HEK293 (cell line): ENCODE measurements at regions not wholly inside any gene's neighbourhood (a gene's known extent, or its start where the extent isn't known, plus 50 kb on each side); places are given as distances from the start of the nearest gene placed in this dataset.

Source experiments
- AEBP2 ChIP-seq: fragments of 450-650 bp; formaldehyde crosslinking; IDR thresholded peaks from 2 replicates; pipeline ENCODE4 v1.5.1; 2016; ENCODE audit warnings: missing biosample characterization, missing genetic modification characterization, borderline replicate concordance
- GLI4 ChIP-seq: fragments of 450-650 bp; formaldehyde crosslinking; IDR thresholded peaks from 2 replicates; pipeline ENCODE4 v1.5.1; 2016; ENCODE audit warnings: missing biosample characterization, missing genetic modification characterization
- HOXA7 ChIP-seq: sonication (generic); formaldehyde crosslinking; IDR thresholded peaks from 2 replicates; pipeline ENCODE4 v1.8.1; 2022; ENCODE audit warnings: missing genetic modification reagents, borderline replicate concordance
- KLF8 ChIP-seq: fragments of 450-650 bp; formaldehyde crosslinking; IDR thresholded peaks from 2 replicates; pipeline ENCODE4 v1.5.1; 2016; ENCODE audit warnings: missing biosample characterization, missing genetic modification characterization
- MEIS1 ChIP-seq: sonication (generic); formaldehyde crosslinking; IDR thresholded peaks from 2 replicates; pipeline ENCODE4 v1.8.1; 2022; ENCODE audit warnings: missing genetic modification reagents, mild to moderate bottlenecking, borderline replicate concordance
- ZBTB21 ChIP-seq: fragments of 450-650 bp; formaldehyde crosslinking; IDR thresholded peaks from 2 replicates; pipeline ENCODE4 v1.5.1; 2017; ENCODE audit warnings: missing biosample characterization, missing genetic modification characterization
- ZNF133 ChIP-seq: fragments of 450-650 bp; formaldehyde crosslinking; IDR thresholded peaks from 2 replicates; pipeline ENCODE4 v1.5.1; 2016; ENCODE audit warnings: missing biosample characterization, missing genetic modification characterization
- ZNF266 ChIP-seq: fragments of 450-650 bp; formaldehyde crosslinking; IDR thresholded peaks from 2 replicates; pipeline ENCODE4 v1.5.1; 2016; ENCODE audit warnings: missing biosample characterization, missing genetic modification characterization, low read depth
- ZNF366 ChIP-seq: fragments of 450-650 bp; formaldehyde crosslinking; conservative IDR thresholded peaks from 2 replicates; pipeline ENCODE4 v1.5.1; 2016; ENCODE audit warnings: missing biosample characterization, missing genetic modification characterization
- ZNF391 ChIP-seq: fragments of 450-650 bp; formaldehyde crosslinking; IDR thresholded peaks from 2 replicates; pipeline ENCODE4 v1.5.1; 2016; ENCODE audit warnings: low read depth, missing biosample characterization, missing genetic modification characterization, borderline replicate concordance
- ZNF423 ChIP-seq: fragments of 450-650 bp; formaldehyde crosslinking; IDR thresholded peaks from 2 replicates; pipeline ENCODE4 v1.5.1; 2016; ENCODE audit warnings: missing biosample characterization, missing genetic modification characterization
- ZNF48 ChIP-seq: fragments of 450-650 bp; formaldehyde crosslinking; IDR thresholded peaks from 2 replicates; pipeline ENCODE4 v1.5.1; 2016; ENCODE audit warnings: missing biosample characterization, missing genetic modification characterization
- ZNF558 ChIP-seq: fragments of 450-650 bp; formaldehyde crosslinking; IDR thresholded peaks from 2 replicates; pipeline ENCODE4 v1.5.1; 2016; ENCODE audit warnings: missing biosample characterization, missing genetic modification characterization
- ZNF600 ChIP-seq: fragments of 450-650 bp; formaldehyde crosslinking; IDR thresholded peaks from 2 replicates; pipeline ENCODE4 v1.5.1; 2016; ENCODE audit warnings: missing biosample characterization, missing genetic modification characterization
- ZNF621 ChIP-seq: fragments of 450-650 bp; formaldehyde crosslinking; IDR thresholded peaks from 2 replicates; pipeline ENCODE4 v1.5.1; 2017; ENCODE audit warnings: missing biosample characterization, missing genetic modification characterization
- ZNF785 ChIP-seq: fragments of 450-650 bp; formaldehyde crosslinking; IDR thresholded peaks from 2 replicates; pipeline ENCODE4 v1.5.1; 2016; ENCODE audit warnings: missing biosample characterization, missing genetic modification characterization
- TF ChIP-seq, protein P1 (sequence below): fragments of 450-650 bp; formaldehyde crosslinking; IDR thresholded peaks from 2 replicates; pipeline ENCODE4 v1.5.1; 2017; ENCODE audit warnings: missing biosample characterization, missing genetic modification characterization
- TF ChIP-seq, protein P2 (sequence below): fragments of 450-650 bp; formaldehyde crosslinking; IDR thresholded peaks from 2 replicates; pipeline ENCODE4 v1.5.1; 2016; ENCODE audit warnings: missing biosample characterization, missing genetic modification characterization, low read depth
- TF ChIP-seq, protein P3 (sequence below): fragments of 450-650 bp; formaldehyde crosslinking; IDR thresholded peaks from 2 replicates; pipeline ENCODE4 v1.5.1; 2016; ENCODE audit warnings: missing biosample characterization, missing genetic modification characterization
- TF ChIP-seq, protein P4 (sequence below): fragments of 450-650 bp; formaldehyde crosslinking; IDR thresholded peaks from 2 replicates; pipeline ENCODE4 v1.5.1; 2016; ENCODE audit warnings: missing biosample characterization, missing genetic modification characterization
- TF ChIP-seq, protein P5 (sequence below): fragments of 450-650 bp; formaldehyde crosslinking; IDR thresholded peaks from 2 replicates; pipeline ENCODE4 v1.5.1; 2016; ENCODE audit warnings: missing biosample characterization, missing genetic modification characterization

DNA sequence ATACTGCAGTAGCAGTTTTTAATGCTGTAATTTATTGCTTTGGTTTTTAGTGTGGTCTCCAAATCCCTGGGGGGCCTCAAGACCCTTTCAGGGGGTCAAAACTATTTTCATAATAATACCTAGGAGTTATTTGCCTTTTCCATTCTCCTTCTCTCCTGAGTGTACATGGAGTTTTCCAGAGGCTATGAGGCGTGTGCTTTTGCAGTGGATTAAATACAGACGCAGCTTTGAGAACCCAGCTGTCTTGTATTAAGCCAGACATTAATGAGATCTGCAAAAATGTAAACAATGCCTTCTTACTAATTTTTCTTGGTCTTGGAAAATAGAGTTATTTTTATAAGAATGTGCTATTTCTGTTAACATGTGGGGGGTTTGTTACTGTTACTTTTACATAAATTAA lies 68.6 kb downstream of the SLC25A47 start (continued):
- TF ChIP-seq AEBP2 = no peak
- TF ChIP-seq ZNF621 (tag by site-specific recombination) = no peak
- no peak for TF ChIP-seq ZNF600 (tag by site-specific recombination)
- no peak for TF ChIP-seq ZNF266 (tag by site-specific recombination)
- no peak for TF ChIP-seq ZNF423 (tag by site-specific recombination)
- TF ChIP-seq, protein P1, sequence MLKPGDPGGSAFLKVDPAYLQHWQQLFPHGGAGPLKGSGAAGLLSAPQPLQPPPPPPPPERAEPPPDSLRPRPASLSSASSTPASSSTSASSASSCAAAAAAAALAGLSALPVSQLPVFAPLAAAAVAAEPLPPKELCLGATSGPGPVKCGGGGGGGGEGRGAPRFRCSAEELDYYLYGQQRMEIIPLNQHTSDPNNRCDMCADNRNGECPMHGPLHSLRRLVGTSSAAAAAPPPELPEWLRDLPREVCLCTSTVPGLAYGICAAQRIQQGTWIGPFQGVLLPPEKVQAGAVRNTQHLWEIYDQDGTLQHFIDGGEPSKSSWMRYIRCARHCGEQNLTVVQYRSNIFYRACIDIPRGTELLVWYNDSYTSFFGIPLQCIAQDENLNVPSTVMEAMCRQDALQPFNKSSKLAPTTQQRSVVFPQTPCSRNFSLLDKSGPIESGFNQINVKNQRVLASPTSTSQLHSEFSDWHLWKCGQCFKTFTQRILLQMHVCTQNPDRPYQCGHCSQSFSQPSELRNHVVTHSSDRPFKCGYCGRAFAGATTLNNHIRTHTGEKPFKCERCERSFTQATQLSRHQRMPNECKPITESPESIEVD = peak; percentile 69
- no peak for TF ChIP-seq ZNF366
- no peak for TF ChIP-seq GLI4
- no peak for TF ChIP-seq ZNF48 (tag by site-specific recombination)
- TF ChIP-seq, protein P2, sequence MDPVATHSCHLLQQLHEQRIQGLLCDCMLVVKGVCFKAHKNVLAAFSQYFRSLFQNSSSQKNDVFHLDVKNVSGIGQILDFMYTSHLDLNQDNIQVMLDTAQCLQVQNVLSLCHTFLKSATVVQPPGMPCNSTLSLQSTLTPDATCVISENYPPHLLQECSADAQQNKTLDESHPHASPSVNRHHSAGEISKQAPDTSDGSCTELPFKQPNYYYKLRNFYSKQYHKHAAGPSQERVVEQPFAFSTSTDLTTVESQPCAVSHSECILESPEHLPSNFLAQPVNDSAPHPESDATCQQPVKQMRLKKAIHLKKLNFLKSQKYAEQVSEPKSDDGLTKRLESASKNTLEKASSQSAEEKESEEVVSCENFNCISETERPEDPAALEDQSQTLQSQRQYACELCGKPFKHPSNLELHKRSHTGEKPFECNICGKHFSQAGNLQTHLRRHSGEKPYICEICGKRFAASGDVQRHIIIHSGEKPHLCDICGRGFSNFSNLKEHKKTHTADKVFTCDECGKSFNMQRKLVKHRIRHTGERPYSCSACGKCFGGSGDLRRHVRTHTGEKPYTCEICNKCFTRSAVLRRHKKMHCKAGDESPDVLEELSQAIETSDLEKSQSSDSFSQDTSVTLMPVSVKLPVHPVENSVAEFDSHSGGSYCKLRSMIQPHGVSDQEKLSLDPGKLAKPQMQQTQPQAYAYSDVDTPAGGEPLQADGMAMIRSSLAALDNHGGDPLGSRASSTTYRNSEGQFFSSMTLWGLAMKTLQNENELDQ = no peak
- no peak for TF ChIP-seq ZNF391 (tag by site-specific recombination)
- TF ChIP-seq, protein P3, sequence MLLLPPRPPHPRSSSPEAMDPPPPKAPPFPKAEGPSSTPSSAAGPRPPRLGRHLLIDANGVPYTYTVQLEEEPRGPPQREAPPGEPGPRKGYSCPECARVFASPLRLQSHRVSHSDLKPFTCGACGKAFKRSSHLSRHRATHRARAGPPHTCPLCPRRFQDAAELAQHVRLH (tag by site-specific recombination) = no peak
- no peak for TF ChIP-seq HOXA7 (CRISPR knock-in tag)
- TF ChIP-seq, protein P4, sequence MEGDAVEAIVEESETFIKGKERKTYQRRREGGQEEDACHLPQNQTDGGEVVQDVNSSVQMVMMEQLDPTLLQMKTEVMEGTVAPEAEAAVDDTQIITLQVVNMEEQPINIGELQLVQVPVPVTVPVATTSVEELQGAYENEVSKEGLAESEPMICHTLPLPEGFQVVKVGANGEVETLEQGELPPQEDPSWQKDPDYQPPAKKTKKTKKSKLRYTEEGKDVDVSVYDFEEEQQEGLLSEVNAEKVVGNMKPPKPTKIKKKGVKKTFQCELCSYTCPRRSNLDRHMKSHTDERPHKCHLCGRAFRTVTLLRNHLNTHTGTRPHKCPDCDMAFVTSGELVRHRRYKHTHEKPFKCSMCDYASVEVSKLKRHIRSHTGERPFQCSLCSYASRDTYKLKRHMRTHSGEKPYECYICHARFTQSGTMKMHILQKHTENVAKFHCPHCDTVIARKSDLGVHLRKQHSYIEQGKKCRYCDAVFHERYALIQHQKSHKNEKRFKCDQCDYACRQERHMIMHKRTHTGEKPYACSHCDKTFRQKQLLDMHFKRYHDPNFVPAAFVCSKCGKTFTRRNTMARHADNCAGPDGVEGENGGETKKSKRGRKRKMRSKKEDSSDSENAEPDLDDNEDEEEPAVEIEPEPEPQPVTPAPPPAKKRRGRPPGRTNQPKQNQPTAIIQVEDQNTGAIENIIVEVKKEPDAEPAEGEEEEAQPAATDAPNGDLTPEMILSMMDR (tag by site-specific recombination) = no peak
- TF ChIP-seq ZNF785 (tag by site-specific recombination) = no peak
- TF ChIP-seq ZBTB21 (tag by site-specific recombination) = no peak
- no peak for TF ChIP-seq MEIS1 (CRISPR knock-in tag)
- no peak for TF ChIP-seq ZNF133 (tag by site-specific recombination)
- TF ChIP-seq KLF8 (tag by site-specific recombination) = no peak
- TF ChIP-seq, protein P5, sequence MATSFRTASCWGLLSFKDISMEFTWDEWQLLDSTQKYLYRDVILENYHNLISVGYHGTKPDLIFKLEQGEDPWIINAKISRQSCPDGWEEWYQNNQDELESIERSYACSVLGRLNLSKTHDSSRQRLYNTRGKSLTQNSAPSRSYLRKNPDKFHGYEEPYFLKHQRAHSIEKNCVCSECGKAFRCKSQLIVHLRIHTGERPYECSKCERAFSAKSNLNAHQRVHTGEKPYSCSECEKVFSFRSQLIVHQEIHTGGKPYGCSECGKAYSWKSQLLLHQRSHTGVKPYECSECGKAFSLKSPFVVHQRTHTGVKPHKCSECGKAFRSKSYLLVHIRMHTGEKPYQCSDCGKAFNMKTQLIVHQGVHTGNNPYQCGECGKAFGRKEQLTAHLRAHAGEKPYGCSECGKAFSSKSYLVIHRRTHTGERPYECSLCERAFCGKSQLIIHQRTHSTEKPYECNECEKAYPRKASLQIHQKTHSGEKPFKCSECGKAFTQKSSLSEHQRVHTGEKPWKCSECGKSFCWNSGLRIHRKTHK (tag by site-specific recombination) = no peak
- no peak for TF ChIP-seq ZNF558 (tag by site-specific recombination)
